HAP-1 (cell line): ENCODE measurements at regions not wholly inside any gene's neighbourhood (a gene's known extent, or its start where the extent isn't known, plus 50 kb on each side); places are given as distances from the start of the nearest gene placed in this dataset.

Experiments
- DNase-seq, 2 experiments: peaks; one replicate each; pipeline ENCODE4 v3.0.0-alpha.2; 2016 to 2020; ENCODE audit warnings: low spot score in 2 of 2
- H3K27me3 ChIP-seq: fragments of 250-450 bp; sonication (Bioruptor Pico); 2 replicates; pipeline ENCODE4 v1.5.1; 2020; ENCODE audit warnings: low read depth, mild to moderate bottlenecking, moderate library complexity
- H3K36me3 ChIP-seq: fragments of 250-450 bp; sonication (Bioruptor Pico); replicated peaks from 2 replicates; pipeline ENCODE4 v1.5.1; 2020; ENCODE audit warnings: mild to moderate bottlenecking
- H3K4me1 ChIP-seq: fragments of 250-450 bp; sonication (Bioruptor Pico); 2 replicates; pipeline ENCODE4 v1.5.1; 2020; ENCODE audit warnings: mild to moderate bottlenecking
- H3K4me3 ChIP-seq: fragments of 250-450 bp; sonication (Bioruptor Pico); 2 replicates; pipeline ENCODE4 v1.5.1; 2020; ENCODE audit warnings: mild to moderate bottlenecking, moderate library complexity
- H3K9me3 ChIP-seq: fragments of 250-450 bp; sonication (Bioruptor Pico); 2 replicates; pipeline ENCODE4 v1.5.1; 2020; ENCODE audit warnings: mild to moderate bottlenecking, moderate library complexity
- in situ Hi-C: fragments of 300-500 bp; cut with MboI; formaldehyde crosslinking; loops from 3 replicates; pipeline ENCODE4 v1.14.3; 2020; ENCODE audit warnings: low sequenced_read_pairs, inconsistent platforms, mixed read lengths

DNA sequence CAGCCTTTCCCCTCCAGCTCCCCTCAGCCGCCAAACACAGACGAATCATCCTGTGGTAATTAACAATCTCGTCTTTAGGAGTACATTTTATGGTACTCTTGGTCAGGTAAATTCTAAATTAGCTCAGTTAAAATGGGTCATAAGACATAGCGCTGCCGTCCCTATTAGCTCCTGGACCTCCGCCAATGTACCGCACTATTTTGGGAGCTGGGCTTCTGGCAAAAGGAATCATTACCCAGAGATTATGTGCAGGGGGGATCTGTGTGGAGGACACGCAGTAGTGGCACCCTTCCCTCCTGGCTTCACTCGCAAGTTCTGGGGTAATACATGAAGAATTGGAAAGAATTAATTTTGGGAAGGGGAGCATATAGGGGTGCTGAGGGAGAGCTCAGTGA is 68.6 kb upstream of the ONECUT1 start:
- peaks cover 4% of the 10 kb centered on the region; the same call in 1 of the 2 replicates for H3K4me1 ChIP-seq
- DNase-seq = no peak
- no peaks in the 10 kb centered on the region for H3K27me3 ChIP-seq
- no peak overlapping the region for H3K4me3 ChIP-seq
- no peaks in the 10 kb centered on the region for H3K9me3 ChIP-seq
- H3K36me3 ChIP-seq = no peaks in the 10 kb centered on the region
- in situ Hi-C loops = no loop called here

DNA sequence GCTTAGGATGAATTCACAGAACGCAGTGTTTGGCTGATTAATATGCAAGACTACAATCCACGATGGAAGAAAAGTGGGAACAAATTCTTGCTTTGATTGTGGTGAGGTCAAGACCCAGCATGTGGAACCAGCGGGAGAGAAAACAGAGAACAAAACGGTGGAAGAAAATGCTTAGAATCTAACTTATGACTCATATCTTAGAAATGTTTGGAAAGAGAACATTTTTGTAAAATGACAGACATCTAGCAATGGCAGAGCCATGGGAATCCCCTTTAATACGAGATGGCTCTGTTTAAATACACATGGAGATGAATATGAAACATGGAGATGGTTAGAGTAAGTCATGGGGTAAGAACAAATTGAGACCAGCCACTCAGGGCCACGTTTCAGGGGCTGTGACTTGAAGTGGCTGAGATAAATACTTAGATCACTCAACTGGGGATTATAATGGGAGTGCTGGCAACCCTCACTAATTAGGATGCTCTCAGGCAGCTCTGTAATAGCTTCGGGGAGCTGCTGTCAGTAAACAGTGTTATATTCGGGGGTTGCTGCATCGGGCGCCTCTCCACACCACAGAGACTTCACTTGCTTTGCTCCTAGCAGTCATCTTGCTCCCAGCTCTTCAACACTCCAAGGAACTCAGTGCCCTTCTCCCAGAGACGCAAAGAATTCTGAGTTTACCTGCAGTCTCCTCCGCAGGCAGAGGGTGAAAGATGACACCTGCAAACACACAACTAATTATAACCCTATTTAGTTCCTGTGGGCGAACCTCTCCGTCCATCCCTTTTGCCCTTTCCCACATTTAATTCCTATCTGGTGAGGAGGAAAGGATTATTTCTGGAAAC is 68.0 kb upstream of the ONECUT1 start:
- no peak overlapping the region for H3K4me3 ChIP-seq
- H3K27me3 ChIP-seq = no peaks in the 10 kb centered on the region
- DNase-seq = no peak
- in situ Hi-C loops = no loop called here
- no peaks in the 10 kb centered on the region for H3K36me3 ChIP-seq
- H3K9me3 ChIP-seq = no peaks in the 10 kb centered on the region
- H3K4me1 ChIP-seq = peaks cover 4% of the 10 kb centered on the region; the same call in 1 of the 2 replicates

DNA sequence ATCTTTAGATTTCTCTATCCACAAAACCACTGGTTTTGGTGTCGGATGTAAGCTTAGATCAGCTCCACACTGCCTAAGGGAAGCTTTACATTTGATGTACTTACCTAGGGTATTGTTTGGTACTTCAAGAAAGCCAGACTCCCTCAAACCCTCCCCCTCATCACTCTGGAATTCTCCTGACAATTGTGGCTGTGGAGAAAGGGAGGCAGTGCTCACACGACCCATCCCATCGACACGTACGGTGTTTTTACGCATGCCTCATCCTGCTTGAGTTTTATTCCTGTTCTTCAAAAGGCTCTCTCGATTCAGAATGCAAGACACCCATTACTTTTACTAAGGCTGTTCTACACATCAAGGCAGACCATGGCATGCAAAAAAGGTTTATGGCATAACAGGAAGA is 67.3 kb upstream of the ONECUT1 start:
- H3K9me3 ChIP-seq = no peaks in the 10 kb centered on the region
- no peaks in the 10 kb centered on the region for H3K36me3 ChIP-seq
- no peaks in the 10 kb centered on the region for H3K27me3 ChIP-seq
- H3K4me1 ChIP-seq = peaks cover 4% of the 10 kb centered on the region; the same call in 1 of the 2 replicates
- DNase-seq = no peak
- in situ Hi-C loops = no loop called here
- H3K4me3 ChIP-seq = no peak overlapping the region

DNA sequence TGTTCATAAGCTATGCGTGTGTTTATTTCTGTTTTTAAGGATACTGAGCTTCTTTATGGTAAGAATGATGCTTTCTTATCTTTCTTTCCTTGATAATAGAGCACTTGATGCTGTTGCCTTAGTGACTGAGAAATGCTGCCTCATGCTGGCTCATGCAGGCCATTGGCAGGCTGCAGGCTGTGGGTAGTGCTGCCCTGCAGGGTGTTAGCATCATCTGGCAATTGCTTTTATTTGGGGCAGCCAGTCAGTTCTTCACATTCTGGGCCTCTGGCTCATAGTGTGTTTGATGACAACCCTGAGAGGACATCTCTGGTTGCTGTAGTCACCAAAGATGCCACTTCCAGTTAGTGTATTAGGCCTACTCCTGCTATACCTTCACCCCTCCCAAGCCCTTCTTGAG is 66.2 kb upstream of the ONECUT1 start:
- H3K4me3 ChIP-seq = no peak overlapping the region

DNA sequence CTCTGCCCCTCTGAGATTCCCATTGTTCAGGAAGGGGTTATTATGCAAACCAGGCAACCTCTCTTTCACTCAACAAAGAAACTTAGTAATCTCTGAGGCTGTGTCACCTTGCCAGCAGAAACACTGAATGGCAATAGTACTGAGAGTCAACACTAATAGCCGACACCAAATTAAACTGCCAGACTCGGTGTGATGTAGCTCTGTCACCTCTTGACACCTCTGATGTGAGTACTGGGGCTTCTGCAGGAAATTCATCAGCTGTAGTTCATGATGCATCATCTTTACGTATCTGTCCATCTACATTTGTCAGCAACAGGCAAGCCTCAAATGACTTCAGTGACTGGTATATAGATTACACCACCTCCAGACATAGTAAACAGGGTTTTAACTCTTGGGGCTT is 65.0 kb upstream of the ONECUT1 start:
- no peaks in the 10 kb centered on the region for H3K27me3 ChIP-seq
- peaks cover 4% of the 10 kb centered on the region; the same call in 1 of the 2 replicates for H3K4me1 ChIP-seq
- H3K9me3 ChIP-seq = no peaks in the 10 kb centered on the region
- H3K4me3 ChIP-seq = no peak overlapping the region
- H3K36me3 ChIP-seq = no peaks in the 10 kb centered on the region
- in situ Hi-C loops = no loop called here
- DNase-seq = no peak

More for the DNA sequence above, 66.2 kb upstream of the ONECUT1 start:
- Histone ChIP-seq H3K36me3 (no peaks in the 10 kb centered on the region), H3K9me3 (no peaks in the 10 kb centered on the region), H3K27me3 (no peaks in the 10 kb centered on the region), H3K4me1 (peaks cover 4% of the 10 kb centered on the region; the same call in 1 of the 2 replicates)
- no peak for DNase-seq
- in situ Hi-C loops = no loop called here

DNA sequence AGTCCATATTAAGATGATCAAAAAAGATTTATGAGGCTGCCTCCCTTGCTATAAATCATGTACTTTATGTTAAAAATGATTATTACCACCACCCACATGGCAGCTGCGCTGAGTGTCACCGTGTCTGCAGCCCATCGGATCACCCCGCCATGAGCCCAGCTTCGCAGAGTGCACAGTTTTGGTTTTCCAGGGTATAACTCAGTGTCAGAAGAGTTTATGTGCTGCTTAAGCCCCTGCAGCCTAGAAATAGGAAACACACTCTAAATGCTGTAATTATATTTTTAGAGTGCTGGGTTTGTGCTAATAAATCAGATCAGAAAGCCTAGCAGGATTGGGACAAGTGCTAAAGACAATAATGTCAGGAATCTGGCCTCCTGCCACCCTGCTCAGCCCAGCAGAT is 54.7 kb upstream of the ONECUT1 start:
- no peaks in the 10 kb centered on the region for H3K27me3 ChIP-seq
- H3K36me3 ChIP-seq = no peaks in the 10 kb centered on the region
- H3K4me3 ChIP-seq = no peak overlapping the region
- no peaks in the 10 kb centered on the region for H3K4me1 ChIP-seq
- no peak for DNase-seq
- in situ Hi-C loops = no loop called here
- H3K9me3 ChIP-seq = no peaks in the 10 kb centered on the region
